Calu3 (cell line): ENCODE measurements at regions not wholly inside any gene's neighbourhood (a gene's known extent, or its start where the extent isn't known, plus 50 kb on each side); places are given as distances from the start of the nearest gene placed in this dataset.

Experiments used
- BruUV-seq: library from RNA; stranded (reverse); fragments of 400-500 nt; replicated peaks from 2 replicates; lab custom pipeline; 2021; lab: Mats Ljungman, UMichigan
- CTCF ChIA-PET: fragments of 300-600 bp; sonication (Branson Sonifier 250); formaldehyde crosslinking; loops from one replicate; lab custom pipeline; 2022; ENCODE audit warnings: antibody characterized with exemption; lab: Charles Lee
- DNase-seq: peaks from one replicate; pipeline ENCODE4 v3.0.0; 2022
- H3K27ac Mint-ChIP-seq: one replicate; pipeline ENCODE4 v1.8.0; 2022; ENCODE audit warnings: mixed read lengths; ENCODE audit not compliant: unreplicated experiment
- H3K27me3 Mint-ChIP-seq: one replicate; pipeline ENCODE4 v1.8.0; 2022; ENCODE audit warnings: mixed read lengths; ENCODE audit not compliant: unreplicated experiment
- H3K36me3 Mint-ChIP-seq: one replicate; pipeline ENCODE4 v1.8.0; 2022; ENCODE audit warnings: mild to moderate bottlenecking, moderate library complexity, mixed read lengths; ENCODE audit not compliant: insufficient read depth, unreplicated experiment
- H3K4me1 Mint-ChIP-seq: one replicate; pipeline ENCODE4 v1.8.0; 2022; ENCODE audit warnings: mild to moderate bottlenecking, low read depth, mixed read lengths; ENCODE audit not compliant: unreplicated experiment
- H3K4me3 Mint-ChIP-seq: one replicate; pipeline ENCODE4 v1.8.0; 2022; ENCODE audit warnings: mild to moderate bottlenecking, low read depth, moderate library complexity, mixed read lengths; ENCODE audit not compliant: unreplicated experiment
- H3K9me3 Mint-ChIP-seq: one replicate; pipeline ENCODE4 v1.8.0; 2022; ENCODE audit warnings: low read depth, mixed read lengths; ENCODE audit not compliant: unreplicated experiment
- CTCF ChIP-seq: fragments of 200-600 bp; IDR thresholded peaks from one replicate; pipeline ENCODE4 v1.8.0; 2022; ENCODE audit warnings: antibody characterized with exemption; ENCODE audit not compliant: unreplicated experiment
- intact Hi-C: fragments of 100-400 bp; cut with micrococcal nuclease; formaldehyde crosslinking; loops from one replicate; pipeline ENCODE4 v1.10.0; 2022; ENCODE audit not compliant: unreplicated experiment

DNA sequence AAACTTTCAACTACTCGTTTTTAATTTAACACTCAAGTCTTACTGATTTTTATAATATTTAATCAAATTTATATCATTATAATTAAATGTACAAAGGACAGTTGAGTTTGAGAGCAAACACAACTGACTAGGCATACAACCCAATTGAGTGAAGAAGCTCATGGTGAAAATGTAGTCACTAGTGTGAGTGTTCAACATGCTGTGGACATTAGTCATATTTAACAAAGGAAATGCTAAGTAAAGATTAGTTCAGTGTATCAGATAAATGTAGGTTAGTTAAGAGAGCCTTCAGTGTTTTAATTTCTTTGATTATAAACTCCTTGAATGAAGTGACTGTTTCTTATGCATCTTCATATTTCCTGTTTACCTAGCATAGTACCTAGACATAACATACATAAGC lies 444.2 kb upstream of the GOLIM4 start:
- no TSS peak for BruUV-seq
- CTCF ChIA-PET = no interaction called here
- Mint-ChIP-seq H3K27me3 (no peaks in the 10 kb centered on the region), H3K4me1 (no peaks in the 10 kb centered on the region), H3K9me3 (no peaks in the 10 kb centered on the region), H3K4me3 (no peak overlapping the region), H3K27ac (no peak overlapping the region), H3K36me3 (no peaks in the 10 kb centered on the region)
- intact Hi-C loops = no loop called here
- DNase-seq = no peak
- TF ChIP-seq CTCF = no peak

GRCh38 chr3:168534761-168535160 lies 439.0 kb upstream of the GOLIM4 start:
- H3K4me1 Mint-ChIP-seq = no peaks in the 10 kb centered on the region
- H3K4me3 Mint-ChIP-seq = no peak overlapping the region
- no peaks in the 10 kb centered on the region for H3K9me3 Mint-ChIP-seq
- H3K27ac Mint-ChIP-seq = no peak overlapping the region
- intact Hi-C loops = no loop called here
- no peaks in the 10 kb centered on the region for H3K36me3 Mint-ChIP-seq
- no peak for DNase-seq
- no peak for TF ChIP-seq CTCF
- CTCF ChIA-PET = no interaction called here
- no TSS peak for BruUV-seq
- no peaks in the 10 kb centered on the region for H3K27me3 Mint-ChIP-seq

GRCh38 chr3:168533600-168533999 lies 437.9 kb upstream of the GOLIM4 start:
- Mint-ChIP-seq H3K9me3 (no peaks in the 10 kb centered on the region), H3K27me3 (no peaks in the 10 kb centered on the region), H3K4me1 (no peaks in the 10 kb centered on the region), H3K4me3 (no peak overlapping the region), H3K36me3 (no peaks in the 10 kb centered on the region), H3K27ac (no peak overlapping the region)
- no TSS peak for BruUV-seq
- CTCF ChIA-PET = no interaction called here
- no peak for DNase-seq
- intact Hi-C loops = no loop called here
- no peak for TF ChIP-seq CTCF

GRCh38 chr3:168532135-168532534 lies 436.4 kb upstream of the GOLIM4 start:
- Mint-ChIP-seq H3K27ac (no peak overlapping the region), H3K9me3 (no peaks in the 10 kb centered on the region), H3K4me3 (no peak overlapping the region), H3K27me3 (no peaks in the 10 kb centered on the region), H3K36me3 (no peaks in the 10 kb centered on the region), H3K4me1 (no peaks in the 10 kb centered on the region)
- no TSS peak for BruUV-seq
- CTCF ChIA-PET = no interaction called here
- intact Hi-C loops = no loop called here
- DNase-seq = no peak
- no peak for TF ChIP-seq CTCF
